SK-MEL-5 (cell line): ENCODE measurements at regions not wholly inside any gene's neighbourhood (a gene's known extent, or its start where the extent isn't known, plus 50 kb on each side); places are given as distances from the start of the nearest gene placed in this dataset.

Source experiments
- DNase-seq: peaks from one replicate; pipeline ENCODE4 v3.0.0-alpha.2; 2016; ENCODE audit warnings: low read depth, low spot score
- in situ Hi-C: cut with HindIII; loops from 2 replicates; pipeline ENCODE4 v1.10.0; 2016; ENCODE audit warnings: low sequenced_read_pairs, high pct_unique_total_duplicates, low pct_unique_long_range_greater_than_20kb

GRCh38 chr12:113670742-113671141 lies 199.1 kb upstream of the LHX5 start:
- in situ Hi-C loops: no loop called here
- no peak for DNase-seq

- DNase-seq: no peak
- in situ Hi-C loops: no loop called here
Observed at GRCh38 chr12:113667676-113668356, 196.1 kb upstream of the LHX5 start.

DNA sequence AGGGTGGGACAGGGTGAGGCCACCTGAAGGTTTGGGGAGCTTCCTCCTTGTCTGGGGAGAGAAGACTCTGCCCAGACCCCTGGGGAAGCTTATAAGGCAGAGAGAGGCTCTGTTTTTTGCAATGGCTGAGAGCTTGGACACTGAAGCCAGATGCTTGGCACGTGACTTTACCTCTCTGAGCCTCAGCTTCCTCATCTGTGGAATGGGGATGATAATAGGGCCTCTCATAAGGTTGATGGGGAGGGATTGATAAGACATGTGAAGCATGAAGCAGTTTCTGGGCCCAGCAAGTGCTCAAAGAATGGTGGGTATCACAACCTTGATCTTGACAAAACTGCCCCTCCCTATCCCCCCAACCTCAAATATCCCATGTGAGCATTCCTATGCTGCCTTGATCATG lies 195.4 kb upstream of the LHX5 start:
- no peak for DNase-seq
- in situ Hi-C loops: no loop called here

DNA sequence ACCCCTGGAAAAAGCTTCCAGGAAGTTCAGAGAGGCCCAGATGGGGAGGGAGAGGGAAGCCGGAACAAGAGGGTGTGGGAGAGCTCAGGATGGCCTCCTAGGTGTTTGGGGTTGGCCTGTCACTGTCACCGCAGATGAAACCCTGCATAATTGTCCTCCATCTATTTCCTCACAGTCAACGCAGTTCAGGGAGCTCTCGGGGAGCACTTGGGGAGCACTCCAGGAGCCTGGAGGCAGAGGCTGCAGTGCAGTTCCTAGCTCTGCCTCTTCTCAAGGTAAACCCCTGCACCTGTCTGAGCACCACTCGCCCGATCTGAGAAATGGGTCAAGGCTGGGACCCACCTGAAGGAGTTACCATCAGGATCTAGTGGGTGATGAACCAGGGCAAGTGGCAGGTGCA lies 194.6 kb upstream of the LHX5 start:
- in situ Hi-C loops: no loop called here
- no peak for DNase-seq

DNA sequence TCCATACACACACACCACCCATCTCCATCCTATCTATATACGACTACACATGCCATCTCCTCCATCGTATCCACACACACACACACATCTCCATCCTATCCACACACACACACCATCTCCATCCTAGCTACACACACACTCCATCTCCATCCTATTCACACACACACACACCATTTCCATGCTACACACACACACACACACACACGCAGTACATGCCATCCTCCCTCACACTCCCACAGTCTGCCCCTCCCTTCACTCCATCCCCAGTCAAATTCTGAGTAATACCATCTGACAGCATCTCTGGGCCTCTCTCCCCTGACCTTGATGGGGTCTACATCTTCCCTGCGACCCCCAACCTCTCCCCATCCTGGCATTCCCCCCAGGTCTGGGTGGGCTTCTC lies 193.8 kb upstream of the LHX5 start:
- in situ Hi-C loops: no loop called here
- no peak for DNase-seq

- in situ Hi-C loops: no loop called here
Observed at GRCh38 chr12:113664224-113664681, 192.6 kb upstream of the LHX5 start.

GRCh38 chr12:113663396-113663795 lies 191.7 kb upstream of the LHX5 start:
- no peak for DNase-seq
- in situ Hi-C loops: no loop called here

More at GRCh38 chr12:113664224-113664681, 192.6 kb upstream of the LHX5 start:
- no peak for DNase-seq

GRCh38 chr12:113660936-113661335 lies 189.3 kb upstream of the LHX5 start:
- no peak for DNase-seq
- in situ Hi-C loops: no loop called here

DNA sequence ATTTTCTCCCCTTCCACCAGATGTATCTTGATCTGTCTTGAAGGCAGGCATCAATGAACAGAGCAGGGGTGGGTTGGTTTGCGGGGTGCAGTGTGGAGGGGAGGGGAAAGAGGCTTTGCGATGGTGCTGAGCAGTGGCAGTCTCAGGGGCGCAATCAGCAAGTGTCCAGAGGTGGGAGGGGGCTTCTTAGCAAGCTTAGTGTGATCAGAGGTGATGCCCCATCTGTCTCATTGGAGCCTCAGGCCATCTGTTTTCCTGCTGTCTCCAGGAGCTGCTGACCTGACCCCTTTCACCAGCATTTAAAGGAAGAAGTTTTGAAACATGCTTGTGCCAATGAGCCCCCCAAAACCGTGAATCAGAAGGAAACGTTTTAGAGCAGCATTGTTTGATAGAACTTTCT lies 187.7 kb upstream of the LHX5 start:
- no peak for DNase-seq
- in situ Hi-C loops: no loop called here

GRCh38 chr12:113659015-113659414 lies 187.3 kb upstream of the LHX5 start:
- no peak for DNase-seq
- in situ Hi-C loops: no loop called here

GRCh38 chr12:113658006-113658655 lies 186.5 kb upstream of the LHX5 start:
- no peak for DNase-seq
- in situ Hi-C loops: no loop called here

DNA sequence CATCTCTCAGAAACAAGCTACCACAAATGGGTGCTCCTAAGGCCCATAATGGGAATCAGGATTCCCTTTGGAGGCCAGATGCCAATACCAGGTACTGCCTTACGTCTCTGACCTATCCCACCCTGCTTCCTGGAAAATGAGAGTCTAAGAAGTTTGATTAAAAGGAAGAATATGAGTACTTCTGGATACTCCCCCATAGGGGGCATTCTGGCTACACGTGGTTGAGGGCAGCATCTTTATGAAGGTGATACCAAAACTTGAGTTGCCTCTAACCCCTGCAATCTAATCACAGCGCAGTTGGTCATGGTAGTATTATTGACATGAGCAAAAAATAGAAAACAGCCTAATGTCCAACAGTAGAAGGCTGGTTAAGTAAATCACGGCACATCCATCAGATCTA lies 184.2 kb upstream of the LHX5 start:
- in situ Hi-C loops: no loop called here

DNA sequence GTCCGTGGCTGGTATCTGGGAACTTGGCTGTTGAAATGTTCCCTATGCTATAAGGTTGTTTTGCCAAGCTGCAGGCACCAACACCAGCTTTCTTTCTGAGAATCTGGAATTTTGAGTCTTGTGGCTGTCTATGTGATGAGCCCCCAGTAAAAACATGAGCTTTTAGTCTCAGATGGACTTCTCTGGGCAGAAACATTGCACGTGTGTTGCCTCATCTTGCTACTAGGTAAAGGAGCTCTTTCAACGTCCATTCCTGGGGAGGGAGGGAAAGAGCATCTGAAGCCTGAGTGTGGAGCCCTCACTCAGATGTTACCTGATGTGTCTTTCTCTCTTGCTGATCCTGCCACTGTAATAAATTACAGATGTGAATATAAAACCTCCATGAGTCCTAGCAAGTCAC lies 183.8 kb upstream of the LHX5 start:
- in situ Hi-C loops: no loop called here

More for the DNA sequence above, 184.2 kb upstream of the LHX5 start:
- DNase-seq: peak; percentile 23

GRCh38 chr12:113651662-113652061 lies 180.0 kb upstream of the LHX5 start:
- no peak for DNase-seq
- in situ Hi-C loops: no loop called here

More for the DNA sequence above, 183.8 kb upstream of the LHX5 start:
- DNase-seq: no peak

DNA sequence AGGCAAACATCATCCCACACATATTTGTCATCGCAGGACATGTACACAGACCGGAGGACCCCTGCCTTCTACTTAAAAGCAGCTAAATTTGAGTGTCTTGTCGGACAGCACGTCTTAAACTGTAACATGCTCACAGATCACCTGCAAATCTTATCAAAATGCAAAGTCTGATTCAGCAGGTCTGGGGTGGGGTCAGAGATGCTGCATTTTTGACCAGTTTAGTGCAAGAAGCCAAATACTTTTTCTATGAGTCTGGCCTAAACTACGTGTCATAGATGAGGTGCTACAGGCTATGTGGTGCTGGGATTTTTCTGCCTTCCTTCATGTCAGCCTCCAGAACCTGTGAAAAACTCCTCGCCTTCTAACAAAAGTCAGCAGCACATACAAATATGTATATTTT lies 178.8 kb upstream of the LHX5 start:
- in situ Hi-C loops: no loop called here
- DNase-seq: no peak

GRCh38 chr12:113649256-113649830 lies 177.7 kb upstream of the LHX5 start:
- no peak for DNase-seq
- in situ Hi-C loops: no loop called here

- DNase-seq: peak; percentile 26
- in situ Hi-C loops: no loop called here
Observed at GRCh38 chr12:113647048-113647447, 175.4 kb upstream of the LHX5 start.

GRCh38 chr12:113645603-113646002 lies 173.9 kb upstream of the LHX5 start:
- no peak for DNase-seq
- in situ Hi-C loops: no loop called here

GRCh38 chr12:113645183-113645582 lies 173.5 kb upstream of the LHX5 start:
- in situ Hi-C loops: no loop called here
- no peak for DNase-seq
